Prostate gland (tissue), 2 donors: ENCODE measurements at regions not wholly inside any gene's neighbourhood (a gene's known extent, or its start where the extent isn't known, plus 50 kb on each side); places are given as distances from the start of the nearest gene placed in this dataset.

Source experiments
- DNase-seq: peaks from one replicate; pipeline ENCODE4 v3.0.0-alpha.2; 2019; ENCODE audit warnings: low spot score
- H3K27ac ChIP-seq, 2 donors: fragments of 200-600 bp; sonication (generic); 2 replicates each; pipeline ENCODE4 v1.5.1; 2017 to 2019
- H3K27me3 ChIP-seq: fragments of 200-600 bp; sonication (generic); replicated peaks from 2 replicates; pipeline ENCODE4 v1.5.1; 2019; ENCODE audit not compliant: insufficient read depth
- H3K36me3 ChIP-seq, 2 donors: fragments of 200-600 bp; sonication (generic); 1 replicate in 1 of 2; 2 replicates in 1 of 2; pipeline versions ENCODE4 v1.5.1 to v1.8.1; 2017 to 2019
- H3K4me1 ChIP-seq: fragments of 200-600 bp; sonication (generic); replicated peaks from 2 replicates; pipeline ENCODE4 v1.5.1; 2019
- H3K4me3 ChIP-seq, 2 donors: fragments of 200-600 bp; sonication (generic); 2 replicates each; pipeline ENCODE4 v1.5.1; 2017 to 2019
- H3K9me3 ChIP-seq: fragments of 200-600 bp; sonication (generic); 2 replicates; pipeline ENCODE4 v1.5.1; 2017
- CTCF ChIP-seq, 4 experiments: fragments of 200-600 bp in 2 of 4; fragments of 450-650 bp in 2 of 4; sonication (generic) in 2 of 4; IDR thresholded peaks; 1 replicate in 3 of 4; 2 replicates in 1 of 4; pipeline ENCODE4 v1.5.1; 2016 to 2019; ENCODE audit warnings: antibody characterized with exemption in 4 of 4, mild to moderate bottlenecking in 2 of 4, moderate library complexity in 2 of 4
- POLR2A ChIP-seq: fragments of 450-650 bp; IDR thresholded peaks from one replicate; pipeline ENCODE4 v1.6.1; 2016; ENCODE audit warnings: antibody characterized with exemption, mild to moderate bottlenecking
- POLR2AphosphoS5 ChIP-seq: sonication (generic); formaldehyde crosslinking; IDR thresholded peaks from one replicate; pipeline ENCODE4 v1.6.1; 2017; ENCODE audit warnings: antibody characterized with exemption
- WGBS: methylation state at CpG from one replicate; pipeline ENCODE4 v1.1.5; 2018; 5-methylcytosine and 5-hydroxymethylcytosine counted together
- intact Hi-C: fragments of 100-400 bp; cut with DNase I; formaldehyde crosslinking; loops from one replicate; pipeline ENCODE4 v1.14.2; 2022

DNA sequence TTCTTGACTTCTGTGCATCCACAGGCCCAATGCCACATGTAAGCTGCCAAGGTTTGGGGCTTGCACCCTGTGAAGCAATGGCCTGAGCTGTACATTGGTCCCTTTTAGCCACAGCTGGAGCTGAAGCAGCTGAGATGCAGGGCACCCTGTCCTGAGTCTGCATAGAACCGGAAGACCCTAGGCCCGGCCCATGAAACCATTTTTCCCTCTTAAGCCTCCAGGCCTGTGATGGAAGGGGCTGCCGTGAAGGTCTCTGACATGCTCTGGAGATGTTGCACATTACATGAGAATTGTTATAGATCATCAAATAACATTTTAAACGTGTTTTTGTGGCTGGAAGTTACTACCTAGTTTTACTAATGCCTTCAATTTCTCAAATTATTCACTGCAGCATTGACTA is 188.7 kb downstream of the RPAP3 start:
- no peaks in the 10 kb centered on the region for H3K27me3 ChIP-seq
- intact Hi-C loops = no loop called here
- no peak overlapping the region for H3K27ac ChIP-seq
- H3K36me3 ChIP-seq = no peaks in the 10 kb centered on the region
- WGBS = 78% methylated on average over 4 of the region's 4 CpGs
- no peak for DNase-seq
- H3K9me3 ChIP-seq = no peaks in the 10 kb centered on the region
- TF ChIP-seq POLR2AphosphoS5 (no peak), POLR2A (no peak), CTCF (IDR thresholded peaks at IDR 0.05) (no peak)
- H3K4me3 ChIP-seq = no peak overlapping the region
- no peaks in the 10 kb centered on the region for H3K4me1 ChIP-seq

- intact Hi-C loops = no loop called here
- 68% methylated on average over 1 of the region's 1 CpG for WGBS
These were observed 196.4 kb downstream of the RPAP3 start for GRCh38 chr12:47509398-47509851.

DNA sequence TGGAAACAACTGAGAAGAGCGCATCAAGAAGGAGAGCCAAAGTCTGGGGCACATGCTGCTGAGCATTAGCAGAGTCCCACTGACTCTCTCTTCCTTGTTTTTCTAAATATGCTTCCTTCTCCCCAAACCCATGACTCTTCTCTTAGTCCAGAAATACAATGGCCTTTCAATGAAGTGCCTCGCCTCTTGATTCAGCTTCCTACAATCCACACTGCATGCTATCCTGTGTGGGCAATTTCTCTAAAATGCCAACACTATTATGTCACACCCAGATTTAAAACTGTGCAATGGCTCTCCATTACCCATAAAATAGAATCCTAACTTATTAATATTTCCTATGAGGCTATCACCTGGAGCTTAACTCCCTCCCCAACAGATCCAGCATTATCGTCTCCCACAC is 198.6 kb downstream of the RPAP3 start:
- Histone ChIP-seq H3K36me3 (no peaks in the 10 kb centered on the region), H3K27me3 (no peaks in the 10 kb centered on the region), H3K27ac (no peak overlapping the region), H3K9me3 (no peaks in the 10 kb centered on the region), H3K4me3 (no peak overlapping the region), H3K4me1 (no peaks in the 10 kb centered on the region)
- intact Hi-C loops = no loop called here
- WGBS = 94% methylated on average over 3 of the region's 3 CpGs
- no peak for DNase-seq
- TF ChIP-seq POLR2AphosphoS5 = no peak
- no peak for TF ChIP-seq CTCF (IDR thresholded peaks at IDR 0.05)
- TF ChIP-seq POLR2A = no peak

More at GRCh38 chr12:47509398-47509851, 196.4 kb downstream of the RPAP3 start:
- Histone ChIP-seq H3K27me3 (no peaks in the 10 kb centered on the region), H3K27ac (no peak overlapping the region), H3K36me3 (no peaks in the 10 kb centered on the region), H3K4me1 (no peaks in the 10 kb centered on the region), H3K4me3 (no peak overlapping the region), H3K9me3 (no peaks in the 10 kb centered on the region)
- TF ChIP-seq POLR2A (no peak), CTCF (IDR thresholded peaks at IDR 0.05) (no peak), POLR2AphosphoS5 (no peak)
- DNase-seq = no peak

- TF ChIP-seq POLR2A (no peak), CTCF (IDR thresholded peaks at IDR 0.05) (no peak), POLR2AphosphoS5 (no peak)
- H3K4me1 ChIP-seq = no peaks in the 10 kb centered on the region
- H3K4me3 ChIP-seq = no peak overlapping the region
- H3K27me3 ChIP-seq = no peaks in the 10 kb centered on the region
- H3K9me3 ChIP-seq = no peaks in the 10 kb centered on the region
- 77% methylated on average over 11 of the region's 11 CpGs for WGBS
- intact Hi-C loops = no loop called here
- no peak for DNase-seq
- H3K36me3 ChIP-seq = no peaks in the 10 kb centered on the region
- H3K27ac ChIP-seq = no peak overlapping the region
These were observed 200.9 kb downstream of the RPAP3 start for GRCh38 chr12:47504775-47505446.

DNA sequence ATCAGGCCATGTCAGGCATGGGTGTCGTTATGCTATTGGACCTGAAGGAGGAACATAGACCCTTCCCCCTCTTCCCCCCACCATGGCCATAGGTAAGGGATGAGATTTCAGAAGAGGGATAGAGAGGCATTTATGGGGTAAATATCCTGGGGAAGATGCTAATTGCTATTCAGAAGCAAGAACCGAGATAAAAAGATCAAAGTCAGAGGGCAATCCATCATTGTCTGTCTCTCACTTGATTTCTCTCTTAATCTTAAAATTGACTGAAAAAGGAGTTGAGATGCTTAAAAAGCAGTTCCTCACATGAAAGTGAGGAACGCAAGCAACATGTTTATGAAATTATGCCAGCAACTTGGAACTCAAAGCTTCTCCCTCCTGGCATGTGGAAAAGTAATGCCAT is 212.0 kb downstream of the RPAP3 start:
- Histone ChIP-seq H3K27ac (no peak overlapping the region), H3K27me3 (no peaks in the 10 kb centered on the region), H3K4me1 (no peaks in the 10 kb centered on the region), H3K36me3 (no peaks in the 10 kb centered on the region), H3K9me3 (no peaks in the 10 kb centered on the region), H3K4me3 (no peak overlapping the region)
- no peak for DNase-seq
- 43% methylated on average over 3 of the region's 3 CpGs for WGBS
- intact Hi-C loops = no loop called here
- no peak for TF ChIP-seq CTCF (IDR thresholded peaks at IDR 0.05)
- no peak for TF ChIP-seq POLR2AphosphoS5
